ENCODE measurements at regions not wholly inside any gene's neighbourhood (a gene's known extent, or its start where the extent isn't known, plus 50 kb on each side); places are given as distances from the start of the nearest gene placed in this dataset.

- TF ChIP-seq CHD7 (IDR thresholded peaks at IDR 0.05; ENCODE audit: insufficient replicate concordance, low read length), result no peak
- TF ChIP-seq SRF (IDR thresholded peaks at IDR 0.05; ENCODE audit: low read depth, low read length), result no peak
These were observed 126.4 kb upstream of the CDH5 start (continued) for GRCh38 chr16:66240088-66240487.

Data from H1 (cell line).